Astrocyte (in vitro differentiated cells and primary cell): ENCODE measurements at regions not wholly inside any gene's neighbourhood (a gene's known extent, or its start where the extent isn't known, plus 50 kb on each side); places are given as distances from the start of the nearest gene placed in this dataset.

ENCODE experiments used
- DNase-seq: peaks from one replicate; pipeline ENCODE4 v3.0.0-alpha.2; 2010; ENCODE audit warnings: low read depth
- FAIRE-seq: peaks from 2 replicates; lab custom pipeline; 2011; peaks lifted over from hg19 to GRCh38; lab: Jason Lieb, UNC
- H2AFZ ChIP-seq: 2 replicates; pipeline ENCODE4 v1.6.0; 2012; ENCODE audit warnings: low read depth, low read length, inconsistent platforms
- H3K27ac ChIP-seq: 2 replicates; pipeline ENCODE4 v1.5.1; 2011; ENCODE audit warnings: low read depth, low read length, inconsistent platforms
- H3K27me3 ChIP-seq: 2 replicates; pipeline ENCODE4 v1.6.0; 2011; ENCODE audit warnings: low read length, inconsistent platforms; ENCODE audit not compliant: insufficient read depth
- H3K36me3 ChIP-seq: 2 replicates; pipeline ENCODE4 v1.5.1; 2011; ENCODE audit warnings: low read length, inconsistent platforms; ENCODE audit not compliant: insufficient read depth
- H3K4me1 ChIP-seq: 2 replicates; pipeline ENCODE4 v1.5.1; 2011; ENCODE audit warnings: low read length, inconsistent platforms; ENCODE audit not compliant: insufficient read depth
- H3K4me2 ChIP-seq: 2 replicates; pipeline ENCODE4 v1.6.0; 2012; ENCODE audit warnings: low read length, inconsistent platforms
- H3K4me3 ChIP-seq: 2 replicates; pipeline ENCODE4 v1.5.1; 2011; ENCODE audit warnings: low read depth, mild to moderate bottlenecking, low read length, inconsistent platforms; ENCODE audit not compliant: insufficient read depth
- H3K79me2 ChIP-seq: 2 replicates; pipeline ENCODE4 v1.6.0; 2012; ENCODE audit warnings: mild to moderate bottlenecking, low read length, inconsistent platforms; ENCODE audit not compliant: insufficient read depth
- H3K9ac ChIP-seq: 2 replicates; pipeline ENCODE4 v1.6.0; 2012; ENCODE audit warnings: mild to moderate bottlenecking, low read length, inconsistent platforms
- H3K9me3 ChIP-seq: 2 replicates; pipeline ENCODE4 v1.5.1; 2012; ENCODE audit warnings: low read depth, mild to moderate bottlenecking, low read length, inconsistent platforms; ENCODE audit not compliant: insufficient read depth
- H4K20me1 ChIP-seq: 2 replicates; pipeline ENCODE4 v1.6.0; 2012; ENCODE audit warnings: low read length, inconsistent platforms; ENCODE audit not compliant: insufficient read depth
- H3K27ac Mint-ChIP-seq: one replicate; pipeline ENCODE4 v1.8.0; 2021; ENCODE audit warnings: mild to moderate bottlenecking, mixed read lengths; ENCODE audit not compliant: unreplicated experiment
- H3K27me3 Mint-ChIP-seq: one replicate; pipeline ENCODE4 v1.8.0; 2021; ENCODE audit warnings: low read depth, mixed read lengths; ENCODE audit not compliant: unreplicated experiment
- H3K36me3 Mint-ChIP-seq: one replicate; pipeline ENCODE4 v1.8.0; 2021; ENCODE audit warnings: low read depth, mixed read lengths; ENCODE audit not compliant: unreplicated experiment
- H3K4me1 Mint-ChIP-seq: one replicate; pipeline ENCODE4 v1.8.0; 2021; ENCODE audit warnings: low read depth, mixed read lengths; ENCODE audit not compliant: unreplicated experiment
- H3K4me3 Mint-ChIP-seq: one replicate; pipeline ENCODE4 v1.8.0; 2021; ENCODE audit warnings: mild to moderate bottlenecking, moderate library complexity, mixed read lengths; ENCODE audit not compliant: unreplicated experiment
- H3K9me3 Mint-ChIP-seq: one replicate; pipeline ENCODE4 v1.8.0; 2021; ENCODE audit warnings: mild to moderate bottlenecking, mixed read lengths; ENCODE audit not compliant: unreplicated experiment
- EZH2 ChIP-seq: IDR thresholded peaks from 2 replicates; pipeline ENCODE4 v1.6.1; 2012; ENCODE audit warnings: mild to moderate bottlenecking, low read length, inconsistent platforms; ENCODE audit not compliant: insufficient read depth
- TF ChIP-seq, protein P1 (sequence below): IDR thresholded peaks from 2 replicates; pipeline ENCODE4 v1.5.1; 2011; ENCODE audit warnings: low read depth, mild to moderate bottlenecking, inconsistent platforms, low read length, moderate library complexity; ENCODE audit not compliant: insufficient read depth

- H3K4me1 Mint-ChIP-seq, result no peaks in the 10 kb centered on the region
- peaks cover under 1% of the 10 kb centered on the region for H3K9me3 Mint-ChIP-seq
- H3K36me3 ChIP-seq, result no peaks in the 10 kb centered on the region
- no peaks in the 10 kb centered on the region for H3K4me1 ChIP-seq
- FAIRE-seq, result no peak
- H3K27me3 ChIP-seq, result no peaks in the 10 kb centered on the region
- no peaks in the 10 kb centered on the region for H3K79me2 ChIP-seq
- H3K36me3 Mint-ChIP-seq, result no peaks in the 10 kb centered on the region
- H3K27me3 Mint-ChIP-seq, result peaks cover 2% of the 10 kb centered on the region
- H3K9me3 ChIP-seq, result no peaks in the 10 kb centered on the region
- H3K4me3 Mint-ChIP-seq, result no peak overlapping the region
- no peak overlapping the region for H3K4me2 ChIP-seq
- no peak overlapping the region for H2AFZ ChIP-seq
- no peak overlapping the region for H3K27ac ChIP-seq
- no peak overlapping the region for H3K9ac ChIP-seq
- no peaks in the 10 kb centered on the region for H4K20me1 ChIP-seq
- no peak overlapping the region for H3K4me3 ChIP-seq
- no peak overlapping the region for H3K27ac Mint-ChIP-seq
- DNase-seq, result no peak
- TF ChIP-seq, protein P1, sequence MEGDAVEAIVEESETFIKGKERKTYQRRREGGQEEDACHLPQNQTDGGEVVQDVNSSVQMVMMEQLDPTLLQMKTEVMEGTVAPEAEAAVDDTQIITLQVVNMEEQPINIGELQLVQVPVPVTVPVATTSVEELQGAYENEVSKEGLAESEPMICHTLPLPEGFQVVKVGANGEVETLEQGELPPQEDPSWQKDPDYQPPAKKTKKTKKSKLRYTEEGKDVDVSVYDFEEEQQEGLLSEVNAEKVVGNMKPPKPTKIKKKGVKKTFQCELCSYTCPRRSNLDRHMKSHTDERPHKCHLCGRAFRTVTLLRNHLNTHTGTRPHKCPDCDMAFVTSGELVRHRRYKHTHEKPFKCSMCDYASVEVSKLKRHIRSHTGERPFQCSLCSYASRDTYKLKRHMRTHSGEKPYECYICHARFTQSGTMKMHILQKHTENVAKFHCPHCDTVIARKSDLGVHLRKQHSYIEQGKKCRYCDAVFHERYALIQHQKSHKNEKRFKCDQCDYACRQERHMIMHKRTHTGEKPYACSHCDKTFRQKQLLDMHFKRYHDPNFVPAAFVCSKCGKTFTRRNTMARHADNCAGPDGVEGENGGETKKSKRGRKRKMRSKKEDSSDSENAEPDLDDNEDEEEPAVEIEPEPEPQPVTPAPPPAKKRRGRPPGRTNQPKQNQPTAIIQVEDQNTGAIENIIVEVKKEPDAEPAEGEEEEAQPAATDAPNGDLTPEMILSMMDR, result no peak
- TF ChIP-seq EZH2, result no peak
These were observed 81.6 kb upstream of the MDFIC2 start for GRCh38 chr3:70393881-70394612.

DNA sequence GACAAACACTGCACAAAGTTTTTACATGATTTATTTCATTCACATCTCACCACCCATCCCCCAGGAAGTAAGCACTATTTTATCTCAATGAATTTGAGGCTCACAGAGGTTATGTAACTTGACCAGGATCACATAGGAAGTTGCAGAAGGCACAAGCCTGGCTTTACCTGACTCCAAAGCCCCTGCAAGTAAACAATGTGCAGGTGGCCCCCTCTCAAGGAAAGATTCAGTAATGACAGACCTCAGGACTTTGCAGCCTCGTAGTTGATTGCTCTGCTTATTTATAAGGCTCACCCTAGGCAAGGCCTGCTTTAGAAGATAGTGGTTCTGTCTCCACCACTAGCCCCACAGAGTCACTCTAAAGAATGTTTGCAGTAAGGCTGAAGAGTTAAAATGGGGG lies 79.8 kb upstream of the MDFIC2 start:
- Mint-ChIP-seq H3K27ac (no peak overlapping the region), H3K4me1 (no peaks in the 10 kb centered on the region), H3K9me3 (peaks cover 3% of the 10 kb centered on the region), H3K36me3 (no peaks in the 10 kb centered on the region), H3K4me3 (no peak overlapping the region), H3K27me3 (peaks cover 2% of the 10 kb centered on the region)
- Histone ChIP-seq H3K4me2 (no peak overlapping the region), H3K27ac (no peak overlapping the region), H3K4me3 (no peak overlapping the region), H4K20me1 (no peaks in the 10 kb centered on the region), H3K27me3 (no peaks in the 10 kb centered on the region), H3K4me1 (no peaks in the 10 kb centered on the region), H3K79me2 (no peaks in the 10 kb centered on the region), H3K9me3 (no peaks in the 10 kb centered on the region), H3K36me3 (no peaks in the 10 kb centered on the region), H3K9ac (no peak overlapping the region), H2AFZ (no peak overlapping the region)
- FAIRE-seq (no peak), DNase-seq (no peak)
- TF ChIP-seq, protein P1, result no peak
- no peak for TF ChIP-seq EZH2

GRCh38 chr3:70387889-70388288 lies 75.5 kb upstream of the MDFIC2 start:
- no peak overlapping the region for H3K27ac ChIP-seq
- H3K4me1 ChIP-seq, result no peaks in the 10 kb centered on the region
- H3K9me3 ChIP-seq, result no peaks in the 10 kb centered on the region
- no peak overlapping the region for H3K4me3 Mint-ChIP-seq
- DNase-seq (no peak), FAIRE-seq (no peak)
- no peaks in the 10 kb centered on the region for H3K79me2 ChIP-seq
- H3K9ac ChIP-seq, result no peak overlapping the region
- peaks cover 3% of the 10 kb centered on the region for H3K9me3 Mint-ChIP-seq
- no peaks in the 10 kb centered on the region for H3K36me3 Mint-ChIP-seq
- H3K27me3 Mint-ChIP-seq, result no peaks in the 10 kb centered on the region
- no peak overlapping the region for H3K4me2 ChIP-seq
- H3K36me3 ChIP-seq, result no peaks in the 10 kb centered on the region
- TF ChIP-seq, protein P1, result no peak
- TF ChIP-seq EZH2, result no peak
- no peaks in the 10 kb centered on the region for H4K20me1 ChIP-seq
- no peaks in the 10 kb centered on the region for H3K4me1 Mint-ChIP-seq
- no peaks in the 10 kb centered on the region for H3K27me3 ChIP-seq
- H3K27ac Mint-ChIP-seq, result no peak overlapping the region
- H3K4me3 ChIP-seq, result no peak overlapping the region
- no peak overlapping the region for H2AFZ ChIP-seq
